ENCODE measurements at regions not wholly inside any gene's neighbourhood (a gene's known extent, or its start where the extent isn't known, plus 50 kb on each side); places are given as distances from the start of the nearest gene placed in this dataset.

DNA sequence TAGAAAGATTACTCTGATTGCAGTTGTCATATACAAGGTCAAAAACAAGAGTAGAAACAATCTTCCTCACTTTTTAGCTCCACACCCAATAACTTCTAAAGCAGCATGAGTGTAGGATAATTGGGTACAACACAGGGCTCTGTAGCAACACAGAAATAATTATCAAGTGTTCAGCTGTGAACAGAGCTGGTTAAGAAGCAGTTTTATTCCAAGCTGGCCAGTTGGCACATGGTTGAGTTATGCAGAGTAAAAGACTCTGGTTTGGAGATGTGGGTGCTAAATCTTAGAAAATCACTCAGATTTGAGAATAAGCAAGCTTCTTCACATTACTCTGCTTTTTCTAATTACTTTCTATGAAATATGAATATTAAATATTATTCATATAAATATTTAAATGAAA is 118.5 kb downstream of the KIF2B start:
- no peaks in the 10 kb centered on the region for H3K9me3 ChIP-seq
- TF ChIP-seq POLR2AphosphoS5 (IDR thresholded peaks at IDR 0.05) = no peak
- no peak for TF ChIP-seq POLR2A (IDR thresholded peaks at IDR 0.05)
- TF ChIP-seq, protein P1, sequence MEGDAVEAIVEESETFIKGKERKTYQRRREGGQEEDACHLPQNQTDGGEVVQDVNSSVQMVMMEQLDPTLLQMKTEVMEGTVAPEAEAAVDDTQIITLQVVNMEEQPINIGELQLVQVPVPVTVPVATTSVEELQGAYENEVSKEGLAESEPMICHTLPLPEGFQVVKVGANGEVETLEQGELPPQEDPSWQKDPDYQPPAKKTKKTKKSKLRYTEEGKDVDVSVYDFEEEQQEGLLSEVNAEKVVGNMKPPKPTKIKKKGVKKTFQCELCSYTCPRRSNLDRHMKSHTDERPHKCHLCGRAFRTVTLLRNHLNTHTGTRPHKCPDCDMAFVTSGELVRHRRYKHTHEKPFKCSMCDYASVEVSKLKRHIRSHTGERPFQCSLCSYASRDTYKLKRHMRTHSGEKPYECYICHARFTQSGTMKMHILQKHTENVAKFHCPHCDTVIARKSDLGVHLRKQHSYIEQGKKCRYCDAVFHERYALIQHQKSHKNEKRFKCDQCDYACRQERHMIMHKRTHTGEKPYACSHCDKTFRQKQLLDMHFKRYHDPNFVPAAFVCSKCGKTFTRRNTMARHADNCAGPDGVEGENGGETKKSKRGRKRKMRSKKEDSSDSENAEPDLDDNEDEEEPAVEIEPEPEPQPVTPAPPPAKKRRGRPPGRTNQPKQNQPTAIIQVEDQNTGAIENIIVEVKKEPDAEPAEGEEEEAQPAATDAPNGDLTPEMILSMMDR (IDR thresholded peaks at IDR 0.05 in 8 of 11, conservative IDR thresholded peaks at IDR 0.05 in 3 of 11) = no peak
- DNase-seq = no peak
- H3K4me1 ChIP-seq = no peaks in the 10 kb centered on the region
- H3K27ac ChIP-seq = no peak overlapping the region
- H3K36me3 ChIP-seq = no peaks in the 10 kb centered on the region
- no peak overlapping the region for H3K4me3 ChIP-seq
- H3K27me3 ChIP-seq (replicated peaks in 1 of 7) = no peaks in the 10 kb centered on the region
- intact Hi-C loops (cut with DNase I; ENCODE audit: low total_unique reads) = no loop called here

DNA sequence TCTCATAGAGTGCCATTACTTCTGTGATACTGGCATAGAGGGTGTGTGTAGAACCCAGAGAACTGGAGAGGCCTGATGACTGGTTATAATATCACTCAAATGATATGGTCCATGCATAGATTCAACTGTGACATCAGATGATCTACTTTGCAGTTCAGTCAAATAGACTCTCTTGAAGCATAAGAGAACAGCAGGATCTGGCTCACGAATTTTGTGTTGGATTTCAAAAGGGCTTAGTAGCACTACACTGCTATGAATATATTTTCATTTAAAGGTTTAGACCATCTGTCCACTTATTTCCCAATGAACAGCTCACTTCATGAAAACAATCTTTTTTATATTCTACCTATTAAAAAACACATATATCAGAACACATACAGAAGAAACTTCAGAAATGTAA is 119.7 kb downstream of the KIF2B start:
- Histone ChIP-seq H3K36me3 (no peaks in the 10 kb centered on the region), H3K27ac (no peak overlapping the region), H3K9me3 (no peaks in the 10 kb centered on the region), H3K4me1 (no peaks in the 10 kb centered on the region), H3K27me3 (replicated peaks in 1 of 7) (no peaks in the 10 kb centered on the region), H3K4me3 (no peak overlapping the region)
- DNase-seq = no peak
- intact Hi-C loops (cut with DNase I; ENCODE audit: low total_unique reads) = no loop called here
- 37 to 63% (median 47%) methylated on average over 1 of the region's 1 CpG for WGBS, 5 donors
- TF ChIP-seq POLR2A (IDR thresholded peaks at IDR 0.05) (no peak), POLR2AphosphoS5 (IDR thresholded peaks at IDR 0.05) (no peak)
- TF ChIP-seq, protein P1 (IDR thresholded peaks at IDR 0.05 in 8 of 11, conservative IDR thresholded peaks at IDR 0.05 in 3 of 11) = no peak

DNA sequence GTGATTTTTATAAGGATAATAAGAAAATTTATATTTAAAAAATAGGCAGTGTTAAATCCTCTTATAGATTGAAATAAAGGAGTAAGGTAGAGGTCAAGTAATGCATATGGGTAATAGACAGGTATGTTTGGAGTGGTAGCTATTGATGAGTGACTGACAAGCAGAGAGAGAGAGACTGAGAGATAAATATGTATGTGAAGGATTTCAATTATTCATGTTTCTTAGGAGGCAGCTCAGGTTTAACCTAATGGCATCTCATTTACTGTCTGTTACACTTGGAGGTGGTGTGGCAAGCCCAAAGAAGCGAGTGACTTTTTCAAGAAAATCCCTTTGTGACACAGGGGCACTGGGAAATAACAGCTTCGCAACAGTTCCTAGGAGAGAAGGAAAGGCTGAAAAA is 120.2 kb downstream of the KIF2B start:
- no peaks in the 10 kb centered on the region for H3K4me1 ChIP-seq
- no peak overlapping the region for H3K4me3 ChIP-seq
- no peak for DNase-seq
- no peaks in the 10 kb centered on the region for H3K27me3 ChIP-seq (replicated peaks in 1 of 7)
- WGBS, 5 donors = 80 to 86% (median 83%) methylated on average over 2 of the region's 2 CpGs
- no peaks in the 10 kb centered on the region for H3K9me3 ChIP-seq
- intact Hi-C loops (cut with DNase I; ENCODE audit: low total_unique reads) = no loop called here
- TF ChIP-seq POLR2AphosphoS5 (IDR thresholded peaks at IDR 0.05) (no peak), POLR2A (IDR thresholded peaks at IDR 0.05) (no peak)
- TF ChIP-seq, protein P1 (IDR thresholded peaks at IDR 0.05 in 8 of 11, conservative IDR thresholded peaks at IDR 0.05 in 3 of 11) = no peak
- H3K36me3 ChIP-seq = no peaks in the 10 kb centered on the region
- no peak overlapping the region for H3K27ac ChIP-seq

DNA sequence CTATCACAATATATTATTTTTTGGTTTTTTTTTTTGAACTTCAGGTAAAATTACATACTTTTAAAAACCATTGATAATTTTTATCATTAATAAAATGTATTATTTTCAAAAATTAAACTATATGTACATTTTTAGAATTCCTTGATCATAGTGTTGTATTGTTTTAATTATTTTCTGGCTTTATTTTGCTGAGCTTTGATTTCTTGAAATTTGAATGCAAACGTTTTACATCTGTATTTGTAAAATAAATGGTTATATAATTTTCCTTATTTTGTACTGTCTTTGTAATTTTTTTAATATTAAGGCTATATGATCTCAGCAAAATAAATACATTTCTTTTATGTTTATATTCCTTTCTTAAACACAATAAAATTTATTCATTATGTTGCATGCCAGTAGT is 125.6 kb downstream of the KIF2B start:
- Histone ChIP-seq H3K36me3 (no peaks in the 10 kb centered on the region), H3K4me3 (no peak overlapping the region), H3K27ac (no peak overlapping the region), H3K27me3 (replicated peaks in 1 of 7) (no peaks in the 10 kb centered on the region), H3K9me3 (peaks cover 0 to 38% (median 32%) of the 10 kb centered on the region in 8 donors), H3K4me1 (no peaks in the 10 kb centered on the region)
- 37 to 70% (median 54%) methylated on average over 1 of the region's 1 CpG for WGBS, 5 donors
- no peak for DNase-seq
- TF ChIP-seq, protein P1 (IDR thresholded peaks at IDR 0.05 in 8 of 11, conservative IDR thresholded peaks at IDR 0.05 in 3 of 11) = no peak
- TF ChIP-seq POLR2AphosphoS5 (IDR thresholded peaks at IDR 0.05) (no peak), POLR2A (IDR thresholded peaks at IDR 0.05) (no peak)
- intact Hi-C loops (cut with DNase I; ENCODE audit: low total_unique reads) = no loop called here
